ENCODE measurements at regions not wholly inside any gene's neighbourhood (a gene's known extent, or its start where the extent isn't known, plus 50 kb on each side); places are given as distances from the start of the nearest gene placed in this dataset.

DNA sequence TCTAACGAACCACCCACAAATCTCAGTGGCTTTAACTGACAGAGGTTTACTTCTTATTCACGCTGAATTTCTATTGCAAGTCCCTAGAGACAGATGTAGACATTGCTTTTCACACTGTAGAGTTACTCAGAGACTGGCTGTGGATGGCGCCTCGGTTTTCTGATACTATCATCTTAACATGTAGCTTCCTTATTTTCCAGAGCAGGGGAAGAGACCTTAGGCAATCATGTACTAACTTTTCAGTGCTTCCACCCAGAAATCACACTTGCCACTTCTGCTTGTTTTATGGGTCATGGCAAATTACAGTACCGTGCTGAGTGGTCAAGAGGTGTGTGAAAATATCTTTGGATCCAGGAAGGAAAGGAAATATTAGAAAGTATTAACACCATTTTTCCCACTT is 65.4 kb downstream of the MAF start:
- H3K36me3 ChIP-seq (ENCODE audit: control insufficient read depth, insufficient read depth, low read length) = no peaks in the 10 kb centered on the region
- TF ChIP-seq, protein P1, sequence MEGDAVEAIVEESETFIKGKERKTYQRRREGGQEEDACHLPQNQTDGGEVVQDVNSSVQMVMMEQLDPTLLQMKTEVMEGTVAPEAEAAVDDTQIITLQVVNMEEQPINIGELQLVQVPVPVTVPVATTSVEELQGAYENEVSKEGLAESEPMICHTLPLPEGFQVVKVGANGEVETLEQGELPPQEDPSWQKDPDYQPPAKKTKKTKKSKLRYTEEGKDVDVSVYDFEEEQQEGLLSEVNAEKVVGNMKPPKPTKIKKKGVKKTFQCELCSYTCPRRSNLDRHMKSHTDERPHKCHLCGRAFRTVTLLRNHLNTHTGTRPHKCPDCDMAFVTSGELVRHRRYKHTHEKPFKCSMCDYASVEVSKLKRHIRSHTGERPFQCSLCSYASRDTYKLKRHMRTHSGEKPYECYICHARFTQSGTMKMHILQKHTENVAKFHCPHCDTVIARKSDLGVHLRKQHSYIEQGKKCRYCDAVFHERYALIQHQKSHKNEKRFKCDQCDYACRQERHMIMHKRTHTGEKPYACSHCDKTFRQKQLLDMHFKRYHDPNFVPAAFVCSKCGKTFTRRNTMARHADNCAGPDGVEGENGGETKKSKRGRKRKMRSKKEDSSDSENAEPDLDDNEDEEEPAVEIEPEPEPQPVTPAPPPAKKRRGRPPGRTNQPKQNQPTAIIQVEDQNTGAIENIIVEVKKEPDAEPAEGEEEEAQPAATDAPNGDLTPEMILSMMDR (IDR thresholded peaks at IDR 0.05; ENCODE audit: insufficient read depth, low read length, poor library complexity, severe bottlenecking) = no peak
- no peak overlapping the region for H3K4me3 ChIP-seq (replicated peaks; ENCODE audit: low read depth, low read length)
- H3K27me3 ChIP-seq (replicated peaks; ENCODE audit: control insufficient read depth, insufficient read depth, low read length) = no peaks in the 10 kb centered on the region
- no peak for DNase-seq (ENCODE audit: extremely low read depth, insufficient read length)

DNA sequence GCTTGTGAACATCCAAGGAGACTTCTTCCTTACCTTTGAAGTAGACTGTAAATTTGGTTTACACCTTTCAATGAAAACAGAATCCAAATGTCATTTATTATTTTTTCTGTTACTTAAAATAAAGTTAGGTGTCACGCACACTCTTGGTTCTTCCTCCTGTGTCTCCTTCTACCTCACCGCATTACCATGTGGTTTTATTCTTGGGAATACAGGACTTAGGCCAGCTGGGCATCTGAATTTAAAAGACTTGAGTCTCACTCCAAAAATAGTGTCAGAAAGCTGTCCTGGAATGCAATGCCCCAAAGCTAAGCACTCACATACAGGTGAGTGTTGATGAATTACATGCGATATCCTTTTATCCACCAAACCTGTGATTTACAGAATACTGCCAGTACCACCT is 66.4 kb downstream of the MAF start:
- no peak overlapping the region for H3K4me3 ChIP-seq (replicated peaks; ENCODE audit: low read depth, low read length)
- H3K27me3 ChIP-seq (replicated peaks; ENCODE audit: control insufficient read depth, insufficient read depth, low read length) = no peaks in the 10 kb centered on the region
- TF ChIP-seq, protein P1 (IDR thresholded peaks at IDR 0.05; ENCODE audit: insufficient read depth, low read length, poor library complexity, severe bottlenecking) = no peak
- no peaks in the 10 kb centered on the region for H3K36me3 ChIP-seq (ENCODE audit: control insufficient read depth, insufficient read depth, low read length)
- no peak for DNase-seq (ENCODE audit: extremely low read depth, insufficient read length)

DNA sequence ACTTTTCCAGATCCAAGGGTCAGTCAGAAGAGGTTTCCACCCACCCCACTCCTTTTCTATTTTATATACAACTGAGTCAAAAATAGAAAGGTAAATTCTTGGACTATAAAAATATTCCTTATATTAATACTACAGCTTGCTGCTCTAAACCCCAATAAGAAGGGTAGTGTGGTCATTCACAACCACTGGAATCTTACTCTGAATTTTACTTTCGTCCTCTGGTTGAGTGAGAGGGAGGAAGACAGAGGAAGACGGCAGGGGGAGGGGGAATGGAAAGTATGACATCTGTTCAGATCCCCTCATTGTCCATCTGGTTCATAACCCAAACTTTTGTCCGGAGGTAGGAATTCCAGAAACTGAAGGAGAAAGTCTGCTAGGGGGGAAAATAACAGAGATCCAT is 67.2 kb downstream of the MAF start:
- Histone ChIP-seq H3K4me3 (replicated peaks; ENCODE audit: low read depth, low read length) (no peak overlapping the region), H3K36me3 (ENCODE audit: control insufficient read depth, insufficient read depth, low read length) (no peaks in the 10 kb centered on the region), H3K27me3 (replicated peaks; ENCODE audit: control insufficient read depth, insufficient read depth, low read length) (no peaks in the 10 kb centered on the region)
- TF ChIP-seq, protein P1 (IDR thresholded peaks at IDR 0.05; ENCODE audit: insufficient read depth, low read length, poor library complexity, severe bottlenecking) = no peak
- DNase-seq (ENCODE audit: extremely low read depth, insufficient read length) = no peak

DNA sequence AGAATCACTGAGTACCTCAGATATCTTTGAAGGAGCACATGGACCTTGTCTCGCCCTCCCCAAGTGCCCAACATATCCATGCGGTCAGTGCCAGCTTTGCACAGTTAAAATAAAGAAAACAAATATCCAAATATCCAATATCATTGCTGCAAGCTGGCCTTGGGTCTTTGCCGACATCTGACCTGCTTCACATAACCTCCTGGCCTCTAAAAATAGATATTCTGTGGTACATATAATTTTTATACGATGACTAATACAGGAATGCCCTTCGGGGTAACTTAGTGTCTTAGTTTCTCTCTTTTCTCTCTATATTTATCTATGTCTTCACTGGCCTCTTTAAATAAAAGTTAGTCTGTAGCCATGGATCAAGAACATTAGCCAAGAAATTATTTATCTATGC is 67.8 kb downstream of the MAF start:
- Histone ChIP-seq H3K4me3 (replicated peaks; ENCODE audit: low read depth, low read length) (no peak overlapping the region), H3K27me3 (replicated peaks; ENCODE audit: control insufficient read depth, insufficient read depth, low read length) (no peaks in the 10 kb centered on the region; the same call in 1 of the 2 replicates), H3K36me3 (ENCODE audit: control insufficient read depth, insufficient read depth, low read length) (no peaks in the 10 kb centered on the region)
- DNase-seq (ENCODE audit: extremely low read depth, insufficient read length) = no peak
- TF ChIP-seq, protein P1 (IDR thresholded peaks at IDR 0.05; ENCODE audit: insufficient read depth, low read length, poor library complexity, severe bottlenecking) = no peak

DNA sequence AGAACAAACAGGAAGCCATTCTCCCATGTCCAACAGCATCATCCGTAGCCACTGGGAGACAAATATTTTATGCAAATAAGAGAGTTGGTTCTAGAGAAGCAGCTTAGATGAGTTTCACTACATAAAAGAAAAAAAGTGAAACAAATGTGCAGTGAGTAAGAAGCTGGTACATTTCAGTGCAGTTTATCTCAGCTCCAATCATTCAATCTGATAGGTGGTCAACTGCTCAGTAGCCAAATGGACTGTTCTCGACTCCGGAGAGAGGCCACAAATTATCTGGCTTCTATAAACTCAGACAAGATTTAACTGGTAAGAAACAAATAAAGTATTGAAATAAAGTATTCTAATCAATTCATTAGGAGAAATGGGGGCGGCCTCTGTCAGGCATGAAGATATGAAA is 68.3 kb downstream of the MAF start:
- Histone ChIP-seq H3K36me3 (ENCODE audit: control insufficient read depth, insufficient read depth, low read length) (no peaks in the 10 kb centered on the region), H3K27me3 (replicated peaks; ENCODE audit: control insufficient read depth, insufficient read depth, low read length) (no peaks in the 10 kb centered on the region; the same call in 1 of the 2 replicates), H3K4me3 (replicated peaks; ENCODE audit: low read depth, low read length) (no peak overlapping the region)
- DNase-seq (ENCODE audit: extremely low read depth, insufficient read length) = no peak
- TF ChIP-seq, protein P1 (IDR thresholded peaks at IDR 0.05; ENCODE audit: insufficient read depth, low read length, poor library complexity, severe bottlenecking) = no peak

DNA sequence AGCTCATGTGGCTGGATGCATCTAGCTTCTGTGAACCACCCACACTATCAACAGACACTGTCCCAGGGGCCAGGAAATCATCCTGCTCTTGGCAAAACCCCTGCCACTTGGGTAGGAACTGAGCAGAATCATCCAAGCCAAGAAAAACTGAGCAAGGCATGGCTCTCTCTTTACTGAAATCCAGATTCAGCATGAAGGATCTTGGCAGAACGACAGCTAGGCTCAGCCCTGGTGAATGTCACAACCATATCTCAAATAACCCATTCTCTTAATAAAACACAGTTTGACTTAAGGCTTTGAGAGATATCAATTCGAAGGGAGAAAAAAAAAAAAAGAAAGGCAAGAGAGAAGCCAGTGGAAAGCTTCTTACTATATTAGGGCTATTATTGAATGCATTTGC is 72.2 kb downstream of the MAF start:
- DNase-seq (ENCODE audit: extremely low read depth, insufficient read length) = no peak
- H3K4me3 ChIP-seq (replicated peaks; ENCODE audit: low read depth, low read length) = no peak overlapping the region
- TF ChIP-seq, protein P1 (IDR thresholded peaks at IDR 0.05; ENCODE audit: insufficient read depth, low read length, poor library complexity, severe bottlenecking) = no peak
- no peaks in the 10 kb centered on the region for H3K36me3 ChIP-seq (ENCODE audit: control insufficient read depth, insufficient read depth, low read length)
- no peaks in the 10 kb centered on the region; the same call in 1 of the 2 replicates for H3K27me3 ChIP-seq (replicated peaks; ENCODE audit: control insufficient read depth, insufficient read depth, low read length)
